Prostate gland (tissue), 2 donors: ENCODE measurements at regions not wholly inside any gene's neighbourhood (a gene's known extent, or its start where the extent isn't known, plus 50 kb on each side); places are given as distances from the start of the nearest gene placed in this dataset.

Experiments used
- DNase-seq: peaks from one replicate; pipeline ENCODE4 v3.0.0-alpha.2; 2019; ENCODE audit warnings: low spot score
- H3K27ac ChIP-seq, 2 donors: fragments of 200-600 bp; sonication (generic); 2 replicates each; pipeline ENCODE4 v1.5.1; 2017 to 2019
- H3K27me3 ChIP-seq: fragments of 200-600 bp; sonication (generic); replicated peaks from 2 replicates; pipeline ENCODE4 v1.5.1; 2019; ENCODE audit not compliant: insufficient read depth
- H3K36me3 ChIP-seq, 2 donors: fragments of 200-600 bp; sonication (generic); 1 replicate in 1 of 2; 2 replicates in 1 of 2; pipeline versions ENCODE4 v1.5.1 to v1.8.1; 2017 to 2019
- H3K4me1 ChIP-seq: fragments of 200-600 bp; sonication (generic); replicated peaks from 2 replicates; pipeline ENCODE4 v1.5.1; 2019
- H3K4me3 ChIP-seq, 2 donors: fragments of 200-600 bp; sonication (generic); 2 replicates each; pipeline ENCODE4 v1.5.1; 2017 to 2019
- H3K9me3 ChIP-seq: fragments of 200-600 bp; sonication (generic); 2 replicates; pipeline ENCODE4 v1.5.1; 2017
- CTCF ChIP-seq, 4 experiments: fragments of 200-600 bp in 2 of 4; fragments of 450-650 bp in 2 of 4; sonication (generic) in 2 of 4; IDR thresholded peaks; 1 replicate in 3 of 4; 2 replicates in 1 of 4; pipeline ENCODE4 v1.5.1; 2016 to 2019; ENCODE audit warnings: antibody characterized with exemption in 4 of 4, mild to moderate bottlenecking in 2 of 4, moderate library complexity in 2 of 4
- POLR2A ChIP-seq: fragments of 450-650 bp; IDR thresholded peaks from one replicate; pipeline ENCODE4 v1.6.1; 2016; ENCODE audit warnings: antibody characterized with exemption, mild to moderate bottlenecking
- POLR2AphosphoS5 ChIP-seq: sonication (generic); formaldehyde crosslinking; IDR thresholded peaks from one replicate; pipeline ENCODE4 v1.6.1; 2017; ENCODE audit warnings: antibody characterized with exemption
- WGBS: methylation state at CpG from one replicate; pipeline ENCODE4 v1.1.5; 2018; 5-methylcytosine and 5-hydroxymethylcytosine counted together
- intact Hi-C: fragments of 100-400 bp; cut with DNase I; formaldehyde crosslinking; loops from one replicate; pipeline ENCODE4 v1.14.2; 2022

- Histone ChIP-seq H3K27ac (no peak overlapping the region), H3K36me3 (no peaks in the 10 kb centered on the region), H3K4me3 (no peak overlapping the region), H3K9me3 (no peaks in the 10 kb centered on the region), H3K4me1 (no peaks in the 10 kb centered on the region), H3K27me3 (peaks cover 3% of the 10 kb centered on the region)
- no peak for DNase-seq
- WGBS, result 91% methylated on average over 6 of the region's 6 CpGs
- TF ChIP-seq CTCF (IDR thresholded peaks at IDR 0.05), result no peak
- TF ChIP-seq POLR2AphosphoS5, result no peak
- TF ChIP-seq POLR2A, result no peak
- intact Hi-C loops, result no loop called here
Observed at GRCh38 chr16:86864586-86864985, 286.2 kb downstream of the FOXL1 start.

GRCh38 chr16:86865851-86866662 is 287.7 kb downstream of the FOXL1 start:
- Histone ChIP-seq H3K27me3 (peaks cover 7% of the 10 kb centered on the region), H3K4me1 (no peaks in the 10 kb centered on the region), H3K9me3 (no peaks in the 10 kb centered on the region), H3K27ac (no peak overlapping the region), H3K4me3 (no peak overlapping the region), H3K36me3 (no peaks in the 10 kb centered on the region)
- TF ChIP-seq POLR2A (no peak), POLR2AphosphoS5 (peak; percentile 8), CTCF (IDR thresholded peaks at IDR 0.05) (no peak)
- DNase-seq, result no peak
- intact Hi-C loops, result no loop called here
- 43% methylated on average over 23 of the region's 23 CpGs for WGBS

GRCh38 chr16:86866986-86867722 is 288.8 kb downstream of the FOXL1 start:
- H3K9me3 ChIP-seq, result no peaks in the 10 kb centered on the region
- 92% methylated on average over 6 of the region's 6 CpGs for WGBS
- TF ChIP-seq POLR2A, result no peak
- no peak for TF ChIP-seq POLR2AphosphoS5
- TF ChIP-seq CTCF (IDR thresholded peaks at IDR 0.05), result no peak
- H3K4me3 ChIP-seq, result no peak overlapping the region
- peaks cover 11% of the 10 kb centered on the region for H3K27me3 ChIP-seq
- H3K4me1 ChIP-seq, result no peaks in the 10 kb centered on the region
- no peak overlapping the region for H3K27ac ChIP-seq
- intact Hi-C loops, result no loop called here
- no peaks in the 10 kb centered on the region for H3K36me3 ChIP-seq
- no peak for DNase-seq

- Histone ChIP-seq H3K27ac (no peak overlapping the region), H3K4me1 (no peaks in the 10 kb centered on the region), H3K4me3 (no peak overlapping the region), H3K36me3 (no peaks in the 10 kb centered on the region), H3K9me3 (no peaks in the 10 kb centered on the region), H3K27me3 (peaks cover 11% of the 10 kb centered on the region)
- 79% methylated on average over 12 of the region's 12 CpGs for WGBS
- DNase-seq, result no peak
- intact Hi-C loops, result no loop called here
- TF ChIP-seq POLR2A (no peak), CTCF (IDR thresholded peaks at IDR 0.05) (no peak), POLR2AphosphoS5 (no peak)
Observed at GRCh38 chr16:86868070-86868469, 289.7 kb downstream of the FOXL1 start.
